ENCODE measurements at regions not wholly inside any gene's neighbourhood (a gene's known extent, or its start where the extent isn't known, plus 50 kb on each side); places are given as distances from the start of the nearest gene placed in this dataset.

- intact Hi-C loops (cut with micrococcal nuclease) = no loop called here
- Histone ChIP-seq H3K4me3 (ENCODE audit: low read length) (no peak overlapping the region), H3K36me3 (ENCODE audit: low read depth, low read length) (no peaks in the 10 kb centered on the region), H3K9me3 (ENCODE audit: low read length) (no peaks in the 10 kb centered on the region), H3K27me3 (ENCODE audit: low read length) (no peaks in the 10 kb centered on the region), H3K4me1 (ENCODE audit: insufficient read depth, low read length) (no peaks in the 10 kb centered on the region), H3K4me2 (ENCODE audit: low read length) (no peak overlapping the region), H2AFZ (ENCODE audit: low read length) (no peak overlapping the region), H3K79me2 (ENCODE audit: low read length) (no peaks in the 10 kb centered on the region), H4K20me1 (ENCODE audit: low read length) (no peaks in the 10 kb centered on the region), H3K9me2 (replicated peaks; ENCODE audit: low read length) (no peaks in the 10 kb centered on the region), H3K9ac (ENCODE audit: low read length) (no peak overlapping the region), H3K27ac (ENCODE audit: low read length) (no peak overlapping the region), H3F3A (ENCODE audit: low read length, unreplicated experiment) (no peaks in the 10 kb centered on the region)
- no TSS peak for BruUV-seq (replicated peaks)
- ATAC-seq (no peak), DNase-seq (no peak)
- TF ChIP-seq EZH2phosphoT487 (IDR thresholded peaks at IDR 0.05; ENCODE audit: borderline replicate concordance, low read length) (no peak), EZH2 (IDR thresholded peaks at IDR 0.05; ENCODE audit: low read length, unreplicated experiment) (no peak)
- TF ChIP-seq, protein P1, sequence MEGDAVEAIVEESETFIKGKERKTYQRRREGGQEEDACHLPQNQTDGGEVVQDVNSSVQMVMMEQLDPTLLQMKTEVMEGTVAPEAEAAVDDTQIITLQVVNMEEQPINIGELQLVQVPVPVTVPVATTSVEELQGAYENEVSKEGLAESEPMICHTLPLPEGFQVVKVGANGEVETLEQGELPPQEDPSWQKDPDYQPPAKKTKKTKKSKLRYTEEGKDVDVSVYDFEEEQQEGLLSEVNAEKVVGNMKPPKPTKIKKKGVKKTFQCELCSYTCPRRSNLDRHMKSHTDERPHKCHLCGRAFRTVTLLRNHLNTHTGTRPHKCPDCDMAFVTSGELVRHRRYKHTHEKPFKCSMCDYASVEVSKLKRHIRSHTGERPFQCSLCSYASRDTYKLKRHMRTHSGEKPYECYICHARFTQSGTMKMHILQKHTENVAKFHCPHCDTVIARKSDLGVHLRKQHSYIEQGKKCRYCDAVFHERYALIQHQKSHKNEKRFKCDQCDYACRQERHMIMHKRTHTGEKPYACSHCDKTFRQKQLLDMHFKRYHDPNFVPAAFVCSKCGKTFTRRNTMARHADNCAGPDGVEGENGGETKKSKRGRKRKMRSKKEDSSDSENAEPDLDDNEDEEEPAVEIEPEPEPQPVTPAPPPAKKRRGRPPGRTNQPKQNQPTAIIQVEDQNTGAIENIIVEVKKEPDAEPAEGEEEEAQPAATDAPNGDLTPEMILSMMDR (conservative IDR thresholded peaks at IDR 0.05; ENCODE audit: low read depth, low read length) = no peak
- CTCF ChIA-PET = no interaction called here
- POLR2A ChIA-PET (ENCODE audit: unreplicated experiment) = no interaction called here
These were observed 420.3 kb upstream of the PCDH9 start for GRCh38 chr13:67650471-67650870.

- H3K9me3 ChIP-seq (ENCODE audit: low read length) = no peaks in the 10 kb centered on the region
- H3K4me3 ChIP-seq (ENCODE audit: low read length) = no peak overlapping the region
- no peaks in the 10 kb centered on the region for H3K27me3 ChIP-seq (ENCODE audit: low read length)
- no peak for TF ChIP-seq EZH2phosphoT487 (IDR thresholded peaks at IDR 0.05; ENCODE audit: borderline replicate concordance, low read length)
- no peak for TF ChIP-seq EZH2 (IDR thresholded peaks at IDR 0.05; ENCODE audit: low read length, unreplicated experiment)
- H3K27ac ChIP-seq (ENCODE audit: low read length) = no peak overlapping the region
- no peaks in the 10 kb centered on the region for H3K79me2 ChIP-seq (ENCODE audit: low read length)
- intact Hi-C loops (cut with micrococcal nuclease) = no loop called here
- no peaks in the 10 kb centered on the region for H3K9me2 ChIP-seq (replicated peaks; ENCODE audit: low read length)
- H3K9ac ChIP-seq (ENCODE audit: low read length) = no peak overlapping the region
- ChIA-PET POLR2A (ENCODE audit: unreplicated experiment) (no interaction called here), CTCF (no interaction called here)
- no peak overlapping the region for H2AFZ ChIP-seq (ENCODE audit: low read length)
- no peaks in the 10 kb centered on the region for H3K4me1 ChIP-seq (ENCODE audit: insufficient read depth, low read length)
- no peak for ATAC-seq
- H3F3A ChIP-seq (ENCODE audit: low read length, unreplicated experiment) = no peaks in the 10 kb centered on the region
- DNase-seq = no peak
- H3K4me2 ChIP-seq (ENCODE audit: low read length) = no peak overlapping the region
- no peaks in the 10 kb centered on the region for H3K36me3 ChIP-seq (ENCODE audit: low read depth, low read length)
- no TSS peak for BruUV-seq (replicated peaks)
- H4K20me1 ChIP-seq (ENCODE audit: low read length) = no peaks in the 10 kb centered on the region
These were observed 415.8 kb upstream of the PCDH9 start for GRCh38 chr13:67645874-67646467.

GRCh38 chr13:67643516-67644055, 413.4 kb upstream of the PCDH9 start:
- H3K9ac ChIP-seq (ENCODE audit: low read length) = no peak overlapping the region
- DNase-seq = no peak
- no peaks in the 10 kb centered on the region for H3K9me3 ChIP-seq (ENCODE audit: low read length)
- intact Hi-C loops (cut with micrococcal nuclease) = no loop called here
- no peaks in the 10 kb centered on the region for H3K9me2 ChIP-seq (replicated peaks; ENCODE audit: low read length)
- no peaks in the 10 kb centered on the region for H3K79me2 ChIP-seq (ENCODE audit: low read length)
- H3K4me1 ChIP-seq (ENCODE audit: insufficient read depth, low read length) = no peaks in the 10 kb centered on the region
- no peak overlapping the region for H3K4me2 ChIP-seq (ENCODE audit: low read length)
- ChIA-PET POLR2A (ENCODE audit: unreplicated experiment) (no interaction called here), CTCF (interaction anchor here (0.7 kb wide), 1 partner anchor 94 kb away, joined by 3 read pairs; no protein-coding TSS in a partner anchor)
- no peak for TF ChIP-seq EZH2phosphoT487 (IDR thresholded peaks at IDR 0.05; ENCODE audit: borderline replicate concordance, low read length)
- TF ChIP-seq, protein P1 (conservative IDR thresholded peaks at IDR 0.05; ENCODE audit: low read depth, low read length) = 0 out of 2 replicates have a peak, but pooled peaks have one; percentile 11
- H4K20me1 ChIP-seq (ENCODE audit: low read length) = no peaks in the 10 kb centered on the region
- H3K36me3 ChIP-seq (ENCODE audit: low read depth, low read length) = no peaks in the 10 kb centered on the region
- H3F3A ChIP-seq (ENCODE audit: low read length, unreplicated experiment) = no peaks in the 10 kb centered on the region
- no peak for ATAC-seq
- no peaks in the 10 kb centered on the region for H3K27me3 ChIP-seq (ENCODE audit: low read length)
- BruUV-seq (replicated peaks) = no TSS peak
- H3K4me3 ChIP-seq (ENCODE audit: low read length) = no peak overlapping the region
- no peak overlapping the region for H3K27ac ChIP-seq (ENCODE audit: low read length)
- H2AFZ ChIP-seq (ENCODE audit: low read length) = no peak overlapping the region

Measured in PC-3 (cell line).